Activated naive CD4-positive, alpha-beta T cell treated with anti-CD3 and anti-CD28 coated beads, Interleukin-2, amount 10 ng/mL, durations not matched to agents 7 days and 5 days (primary cell): ENCODE measurements at regions not wholly inside any gene's neighbourhood (a gene's known extent, or its start where the extent isn't known, plus 50 kb on each side); places are given as distances from the start of the nearest gene placed in this dataset.

Source experiments
- CTCF ChIA-PET: fragments of 350-600 bp; sonication (Branson Sonifier 250); formaldehyde crosslinking; loops from one replicate; lab custom pipeline; 2021; ENCODE audit warnings: antibody characterized with exemption; lab: Charles Lee
- DNase-seq: peaks from one replicate; pipeline ENCODE4 v3.0.0-alpha.2; 2020
- H3K27ac Mint-ChIP-seq: one replicate; pipeline ENCODE4 v1.8.0; 2021; ENCODE audit warnings: mild to moderate bottlenecking, moderate library complexity, mixed read lengths
- H3K27me3 Mint-ChIP-seq: one replicate; pipeline ENCODE4 v1.8.0; 2021; ENCODE audit warnings: mild to moderate bottlenecking, mixed read lengths
- H3K36me3 Mint-ChIP-seq: one replicate; pipeline ENCODE4 v1.8.0; 2021; ENCODE audit warnings: mixed read lengths
- H3K4me1 Mint-ChIP-seq: one replicate; pipeline ENCODE4 v1.8.0; 2021; ENCODE audit warnings: mixed read lengths
- H3K4me3 Mint-ChIP-seq: one replicate; pipeline ENCODE4 v1.8.0; 2021; ENCODE audit warnings: mild to moderate bottlenecking, moderate library complexity, mixed read lengths
- H3K9me3 Mint-ChIP-seq: one replicate; pipeline ENCODE4 v1.8.0; 2021; ENCODE audit warnings: mixed read lengths

DNA sequence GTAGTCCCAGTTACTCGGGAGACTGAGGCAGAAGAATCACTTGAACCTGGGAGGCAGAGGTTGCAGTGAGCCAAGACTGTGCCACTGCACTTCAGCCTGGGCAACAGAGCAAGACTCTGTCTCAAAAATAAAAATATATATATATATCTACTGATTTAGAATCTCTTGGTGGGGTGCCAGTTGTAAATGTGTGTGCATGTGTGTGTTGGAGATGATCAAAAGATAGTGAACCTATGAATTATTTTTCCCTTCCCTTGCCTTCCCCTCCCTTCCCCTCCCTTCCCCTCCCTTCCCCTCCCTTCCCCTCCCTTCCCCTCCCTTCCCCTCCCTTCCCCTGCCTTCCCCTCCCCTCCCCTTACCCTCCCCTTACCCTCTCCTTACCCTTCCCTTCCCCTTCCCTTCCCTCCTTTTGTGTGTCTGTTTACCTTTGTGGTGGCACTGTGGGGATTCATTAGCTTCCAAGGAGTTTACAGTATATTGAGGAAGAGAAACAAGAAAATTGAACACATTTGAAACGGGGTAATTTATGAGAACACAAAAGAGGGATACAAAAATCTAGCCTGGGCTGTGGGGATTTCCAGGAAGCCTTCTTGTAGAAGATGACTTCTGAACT is 281.5 kb upstream of the DPPA4 start:
- CTCF ChIA-PET = no interaction called here

GRCh38 chr3:109631897-109632296 is 294.6 kb upstream of the DPPA4 start:
- Mint-ChIP-seq H3K4me3 (no peak overlapping the region), H3K36me3 (no peaks in the 10 kb centered on the region), H3K27me3 (no peaks in the 10 kb centered on the region), H3K27ac (no peak overlapping the region), H3K4me1 (no peaks in the 10 kb centered on the region), H3K9me3 (no peaks in the 10 kb centered on the region)
- CTCF ChIA-PET = no interaction called here
- DNase-seq = no peak

More for the DNA sequence above, 281.5 kb upstream of the DPPA4 start:
- Mint-ChIP-seq H3K9me3 (no peaks in the 10 kb centered on the region), H3K27me3 (no peaks in the 10 kb centered on the region), H3K4me1 (no peaks in the 10 kb centered on the region), H3K4me3 (no peak overlapping the region), H3K27ac (no peak overlapping the region), H3K36me3 (no peaks in the 10 kb centered on the region)
- DNase-seq = no peak

- no peaks in the 10 kb centered on the region for H3K27me3 Mint-ChIP-seq
- DNase-seq = no peak
- H3K4me1 Mint-ChIP-seq = no peaks in the 10 kb centered on the region
- CTCF ChIA-PET = no interaction called here
- H3K4me3 Mint-ChIP-seq = no peak overlapping the region
- H3K36me3 Mint-ChIP-seq = no peaks in the 10 kb centered on the region
- H3K9me3 Mint-ChIP-seq = no peaks in the 10 kb centered on the region
- H3K27ac Mint-ChIP-seq = no peak overlapping the region
Measured at GRCh38 chr3:109640146-109640652, 302.9 kb upstream of the DPPA4 start.

- H3K36me3 Mint-ChIP-seq = no peaks in the 10 kb centered on the region
- no peaks in the 10 kb centered on the region for H3K9me3 Mint-ChIP-seq
- H3K4me1 Mint-ChIP-seq = no peaks in the 10 kb centered on the region
- CTCF ChIA-PET = no interaction called here
- DNase-seq = no peak
- H3K27ac Mint-ChIP-seq = no peak overlapping the region
- no peaks in the 10 kb centered on the region for H3K27me3 Mint-ChIP-seq
- H3K4me3 Mint-ChIP-seq = no peak overlapping the region
Measured at GRCh38 chr3:109642025-109642424, 304.7 kb upstream of the DPPA4 start.

DNA sequence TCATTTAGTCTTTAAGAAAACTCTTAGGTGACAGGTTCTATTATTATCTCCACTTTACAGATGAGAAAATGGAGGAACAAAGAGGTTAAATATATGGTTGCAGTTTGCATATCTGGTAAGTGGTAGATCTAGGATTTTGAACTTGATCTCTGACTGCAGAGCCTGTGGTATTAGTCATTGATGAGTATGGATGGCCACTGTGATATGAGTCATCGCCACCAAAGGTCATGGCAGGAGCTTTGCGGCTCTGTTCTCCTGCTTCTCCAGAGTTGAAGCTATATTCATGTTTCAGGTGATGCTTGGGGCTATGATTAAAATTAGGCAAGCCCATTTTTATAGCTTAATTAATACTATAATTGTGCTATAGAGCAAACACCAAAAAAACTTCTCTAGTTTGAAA is 306.2 kb upstream of the DPPA4 start:
- CTCF ChIA-PET = interaction anchor here (0.5 kb wide), 1 partner anchor 35 kb away, joined by 4 read pairs; no protein-coding TSS in a partner anchor
- no peaks in the 10 kb centered on the region for H3K36me3 Mint-ChIP-seq
- no peak for DNase-seq
- no peaks in the 10 kb centered on the region for H3K4me1 Mint-ChIP-seq
- H3K9me3 Mint-ChIP-seq = no peaks in the 10 kb centered on the region
- H3K27ac Mint-ChIP-seq = no peak overlapping the region
- H3K27me3 Mint-ChIP-seq = no peaks in the 10 kb centered on the region
- no peak overlapping the region for H3K4me3 Mint-ChIP-seq

GRCh38 chr3:109644332-109644731 is 307.0 kb upstream of the DPPA4 start:
- DNase-seq = no peak
- CTCF ChIA-PET = interaction anchor here (0.5 kb wide), 1 partner anchor 36 kb away, joined by 4 read pairs; no protein-coding TSS in a partner anchor
- no peaks in the 10 kb centered on the region for H3K36me3 Mint-ChIP-seq
- H3K4me3 Mint-ChIP-seq = no peak overlapping the region
- H3K27ac Mint-ChIP-seq = no peak overlapping the region
- no peaks in the 10 kb centered on the region for H3K4me1 Mint-ChIP-seq
- no peaks in the 10 kb centered on the region for H3K27me3 Mint-ChIP-seq
- H3K9me3 Mint-ChIP-seq = no peaks in the 10 kb centered on the region

DNA sequence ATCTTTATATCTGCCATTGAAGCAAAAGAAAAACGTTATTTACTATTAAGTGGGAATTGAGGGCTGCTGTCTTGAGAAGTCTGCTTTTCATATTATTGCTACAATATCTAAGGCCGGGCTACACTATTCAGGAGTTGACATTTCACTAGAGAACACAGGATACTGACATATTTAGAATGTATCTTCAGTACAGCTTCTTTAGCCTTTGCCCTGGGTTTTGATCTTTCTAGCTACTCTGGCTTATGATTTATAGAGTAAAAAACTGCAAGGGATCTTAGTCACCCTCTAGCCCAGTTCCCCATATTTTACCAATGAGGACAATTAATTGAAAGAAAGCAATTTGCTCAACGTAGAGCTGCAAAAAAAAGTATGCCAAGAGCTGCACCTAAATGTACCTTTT is 307.4 kb upstream of the DPPA4 start:
- Mint-ChIP-seq H3K27ac (no peak overlapping the region), H3K36me3 (no peaks in the 10 kb centered on the region), H3K27me3 (no peaks in the 10 kb centered on the region), H3K9me3 (no peaks in the 10 kb centered on the region), H3K4me3 (no peak overlapping the region), H3K4me1 (no peaks in the 10 kb centered on the region)
- CTCF ChIA-PET = no interaction called here
- DNase-seq = no peak

DNA sequence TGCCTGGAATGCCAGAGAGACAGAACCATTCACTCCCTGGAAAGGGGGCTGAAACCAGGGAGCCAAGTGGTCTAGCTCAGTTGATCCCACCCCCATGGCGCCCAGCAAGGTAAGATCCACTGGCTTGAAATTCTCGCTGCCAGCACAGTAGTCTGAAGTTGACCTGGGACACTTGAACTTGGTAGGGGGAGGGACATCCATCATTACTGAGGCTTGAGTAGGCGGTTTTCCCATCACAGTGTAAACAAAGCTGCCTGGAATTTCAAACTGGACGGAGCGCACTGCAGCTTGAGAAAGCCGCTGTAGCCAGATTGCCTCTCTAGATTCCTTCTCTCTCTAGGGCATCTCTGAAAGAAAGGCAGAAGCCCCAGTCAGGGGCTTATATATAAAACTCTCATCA is 310.7 kb upstream of the DPPA4 start:
- no peak overlapping the region for H3K27ac Mint-ChIP-seq
- CTCF ChIA-PET = no interaction called here
- no peaks in the 10 kb centered on the region for H3K36me3 Mint-ChIP-seq
- no peaks in the 10 kb centered on the region for H3K27me3 Mint-ChIP-seq
- H3K4me3 Mint-ChIP-seq = no peak overlapping the region
- no peaks in the 10 kb centered on the region for H3K4me1 Mint-ChIP-seq
- no peak for DNase-seq
- no peaks in the 10 kb centered on the region for H3K9me3 Mint-ChIP-seq

DNA sequence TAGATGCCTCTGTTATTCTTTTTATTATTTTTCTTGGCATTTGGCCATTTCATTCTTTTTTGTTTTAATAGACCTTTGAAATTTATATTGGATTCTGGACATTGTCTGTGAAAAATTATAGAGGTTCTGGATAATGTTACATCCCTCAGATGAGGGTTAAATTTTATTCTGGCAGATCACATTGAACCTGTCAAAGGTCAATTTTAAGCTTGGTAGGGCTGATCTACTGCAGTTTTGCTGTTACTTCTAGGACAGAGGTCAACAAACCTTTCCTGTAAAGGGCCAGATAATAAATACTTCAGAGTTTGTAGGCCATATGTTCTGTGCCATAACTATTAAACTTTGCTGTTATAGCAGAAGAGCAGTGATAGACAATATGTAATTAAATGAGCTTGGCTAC is 318.9 kb upstream of the DPPA4 start:
- no peak overlapping the region for H3K4me3 Mint-ChIP-seq
- no peaks in the 10 kb centered on the region for H3K36me3 Mint-ChIP-seq
- CTCF ChIA-PET = no interaction called here
- DNase-seq = no peak
- H3K27me3 Mint-ChIP-seq = no peaks in the 10 kb centered on the region
- no peak overlapping the region for H3K27ac Mint-ChIP-seq
- no peaks in the 10 kb centered on the region for H3K9me3 Mint-ChIP-seq
- H3K4me1 Mint-ChIP-seq = no peaks in the 10 kb centered on the region

DNA sequence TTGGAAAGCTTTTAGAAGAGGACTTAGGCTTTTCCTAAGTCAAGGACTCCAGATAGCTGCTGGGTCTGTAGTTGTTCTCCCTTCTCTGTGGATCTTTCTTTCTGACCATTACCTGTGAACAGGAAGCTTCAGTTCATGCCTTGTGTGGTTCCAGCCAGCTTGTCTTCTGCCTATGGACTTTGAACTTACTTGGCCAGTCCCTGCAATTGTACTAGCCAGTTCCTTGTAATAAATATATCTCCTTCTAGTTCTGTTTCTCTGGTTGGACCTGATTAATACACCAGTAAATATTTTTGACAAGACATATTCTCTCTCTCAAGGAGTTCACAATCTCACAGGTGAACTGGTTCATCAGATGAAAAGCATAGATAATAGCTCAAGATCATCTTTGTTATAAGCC is 341.3 kb upstream of the DPPA4 start:
- H3K36me3 Mint-ChIP-seq = no peaks in the 10 kb centered on the region
- CTCF ChIA-PET = no interaction called here
- no peaks in the 10 kb centered on the region for H3K4me1 Mint-ChIP-seq
- no peaks in the 10 kb centered on the region for H3K9me3 Mint-ChIP-seq
- H3K4me3 Mint-ChIP-seq = no peak overlapping the region
- H3K27ac Mint-ChIP-seq = no peak overlapping the region
- no peak for DNase-seq
- H3K27me3 Mint-ChIP-seq = peaks cover 5% of the 10 kb centered on the region

GRCh38 chr3:109679664-109680063 is 342.3 kb upstream of the DPPA4 start:
- DNase-seq = no peak
- CTCF ChIA-PET = no interaction called here
- no peak overlapping the region for H3K27ac Mint-ChIP-seq
- H3K4me1 Mint-ChIP-seq = no peaks in the 10 kb centered on the region
- no peaks in the 10 kb centered on the region for H3K36me3 Mint-ChIP-seq
- peaks cover 5% of the 10 kb centered on the region for H3K27me3 Mint-ChIP-seq
- no peaks in the 10 kb centered on the region for H3K9me3 Mint-ChIP-seq
- H3K4me3 Mint-ChIP-seq = no peak overlapping the region

GRCh38 chr3:109683746-109684145 is 346.4 kb upstream of the DPPA4 start:
- no peaks in the 10 kb centered on the region for H3K27me3 Mint-ChIP-seq
- H3K9me3 Mint-ChIP-seq = no peaks in the 10 kb centered on the region
- no peaks in the 10 kb centered on the region for H3K4me1 Mint-ChIP-seq
- CTCF ChIA-PET = no interaction called here
- DNase-seq = no peak
- H3K27ac Mint-ChIP-seq = no peak overlapping the region
- H3K36me3 Mint-ChIP-seq = no peaks in the 10 kb centered on the region
- H3K4me3 Mint-ChIP-seq = no peak overlapping the region

DNA sequence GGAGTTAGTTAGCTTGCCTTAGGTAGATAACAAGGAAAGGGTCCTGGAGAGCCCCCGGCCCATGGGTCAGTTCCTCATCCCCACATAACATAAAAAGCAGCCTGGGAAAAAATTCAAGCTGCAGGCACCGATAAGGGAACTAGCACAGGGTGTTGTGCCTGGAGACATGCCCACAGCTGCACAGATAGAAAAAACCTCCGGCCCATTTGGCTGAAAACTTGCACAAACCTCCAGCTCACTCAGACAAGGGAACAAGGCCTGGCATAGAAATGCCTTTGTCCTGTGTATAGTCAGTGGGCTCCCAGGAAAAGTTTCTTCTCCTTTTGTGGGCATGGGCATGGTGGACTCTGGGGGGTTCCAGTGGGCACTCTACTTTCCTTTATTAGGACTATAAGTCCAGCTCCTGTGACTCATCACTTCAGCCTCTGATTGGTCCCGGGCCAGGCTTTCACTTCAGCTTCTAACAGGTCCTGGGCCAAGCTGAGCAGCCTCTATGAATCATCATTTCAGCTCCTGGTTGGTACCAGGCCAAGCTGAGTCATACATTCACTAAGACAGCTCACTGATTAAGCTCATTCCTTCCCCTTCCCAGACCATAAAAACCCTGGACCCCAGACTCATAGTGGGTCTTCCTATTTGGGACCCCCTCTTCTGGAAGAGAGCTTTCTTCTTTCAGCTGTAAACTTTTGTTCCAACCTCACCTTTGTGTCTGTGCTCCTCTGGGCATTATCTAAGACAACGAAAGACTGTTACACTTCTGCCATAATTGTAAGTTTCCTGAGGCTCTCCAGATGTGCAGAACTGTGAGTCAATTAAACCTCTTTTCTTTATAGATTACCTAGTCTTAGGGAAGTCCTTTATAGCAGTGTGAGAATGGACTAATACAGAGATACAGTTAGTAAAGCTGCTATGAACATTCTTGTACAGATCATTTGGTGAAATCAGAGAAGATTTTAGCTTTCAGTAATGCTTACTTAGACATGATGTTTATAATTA is 348.0 kb upstream of the DPPA4 start:
- no peak for DNase-seq
- Mint-ChIP-seq H3K27ac (no peak overlapping the region), H3K27me3 (no peaks in the 10 kb centered on the region), H3K4me3 (no peak overlapping the region), H3K4me1 (no peaks in the 10 kb centered on the region), H3K36me3 (no peaks in the 10 kb centered on the region), H3K9me3 (no peaks in the 10 kb centered on the region)
- CTCF ChIA-PET = no interaction called here

- Mint-ChIP-seq H3K27ac (no peak overlapping the region), H3K36me3 (no peaks in the 10 kb centered on the region), H3K4me1 (no peaks in the 10 kb centered on the region), H3K4me3 (no peak overlapping the region), H3K9me3 (no peaks in the 10 kb centered on the region), H3K27me3 (no peaks in the 10 kb centered on the region)
- no peak for DNase-seq
- CTCF ChIA-PET = no interaction called here
Measured at GRCh38 chr3:109687626-109688025, 350.3 kb upstream of the DPPA4 start.

GRCh38 chr3:109696932-109697331 is 359.6 kb upstream of the DPPA4 start:
- H3K9me3 Mint-ChIP-seq = peaks cover 3% of the 10 kb centered on the region
- CTCF ChIA-PET = no interaction called here
- H3K36me3 Mint-ChIP-seq = no peaks in the 10 kb centered on the region
- H3K27me3 Mint-ChIP-seq = no peaks in the 10 kb centered on the region
- H3K4me1 Mint-ChIP-seq = peaks cover 4% of the 10 kb centered on the region
- DNase-seq = no peak
- H3K27ac Mint-ChIP-seq = no peak overlapping the region
- no peak overlapping the region for H3K4me3 Mint-ChIP-seq
